Stimulated activated CD4-positive, alpha-beta T cell treated with anti-CD3 and anti-CD28 coated beads, Interleukin-4, amount 100 ng/mL, for 48 hours (primary cell): ENCODE measurements at regions not wholly inside any gene's neighbourhood (a gene's known extent, or its start where the extent isn't known, plus 50 kb on each side); places are given as distances from the start of the nearest gene placed in this dataset.

Source experiments
- DNase-seq, 2 donors: peaks; one replicate each; pipeline ENCODE4 v3.0.0-alpha.2; 2020; ENCODE audit warnings: low read depth in 2 of 2

DNA sequence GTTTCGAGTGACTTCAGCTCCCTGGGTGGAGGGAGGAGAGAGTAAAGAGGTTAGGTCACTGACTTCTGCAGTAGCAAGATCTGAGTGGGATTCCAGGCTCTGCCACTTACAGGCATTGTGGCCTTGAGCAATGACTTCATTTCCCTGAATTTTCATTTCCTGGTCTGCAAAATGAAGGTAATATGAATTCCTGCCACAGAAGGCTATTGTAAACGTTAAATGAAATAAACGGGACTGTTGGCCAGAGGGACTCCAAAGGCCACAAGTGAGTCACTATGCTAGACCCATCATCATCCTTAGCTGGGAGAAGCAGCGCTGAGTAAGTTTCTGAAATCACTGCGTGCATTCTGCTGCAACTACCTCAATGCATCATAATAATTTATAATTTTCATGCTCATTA lies 807.8 kb downstream of the AACS start:
- DNase-seq = no peak

DNA sequence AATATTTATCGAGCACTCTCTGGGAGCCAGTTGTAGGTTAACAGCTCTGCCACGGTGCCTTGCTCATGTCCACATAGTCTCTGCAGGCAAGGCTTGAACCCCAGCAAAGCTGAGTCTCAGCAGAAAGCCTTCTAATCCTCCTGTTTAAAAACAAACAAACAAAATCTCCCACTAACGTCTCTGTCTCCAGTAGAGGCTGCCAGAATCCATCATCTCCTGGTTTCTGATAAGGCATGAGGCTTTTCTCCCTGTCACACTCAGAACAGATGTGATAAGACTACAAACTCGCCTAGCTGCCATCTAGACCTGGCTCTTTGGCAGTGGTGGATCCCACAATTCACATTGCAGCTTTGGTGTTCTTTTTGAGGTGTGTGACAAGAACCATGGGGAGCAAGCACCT lies 813.2 kb downstream of the AACS start:
- DNase-seq = no peak

DNA sequence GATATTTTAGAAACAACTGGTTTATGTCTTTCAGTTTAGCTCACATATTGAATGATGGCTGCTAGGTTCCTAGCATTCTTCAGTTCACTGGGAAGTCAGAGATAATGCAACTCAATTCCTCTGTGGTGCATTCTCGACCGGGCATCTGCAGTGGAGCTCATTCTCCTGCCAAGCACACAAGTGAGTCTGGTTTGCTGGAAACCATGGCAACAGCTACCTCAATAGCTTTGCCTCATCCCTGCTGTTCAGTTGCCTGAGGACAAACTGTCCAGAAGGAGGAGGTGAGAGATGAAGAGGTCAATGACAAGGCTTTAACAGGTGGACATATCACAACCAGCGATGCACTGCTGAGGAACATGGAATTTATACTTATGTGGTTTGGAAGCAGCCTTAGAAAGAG lies 816.9 kb downstream of the AACS start:
- DNase-seq = no peak

DNA sequence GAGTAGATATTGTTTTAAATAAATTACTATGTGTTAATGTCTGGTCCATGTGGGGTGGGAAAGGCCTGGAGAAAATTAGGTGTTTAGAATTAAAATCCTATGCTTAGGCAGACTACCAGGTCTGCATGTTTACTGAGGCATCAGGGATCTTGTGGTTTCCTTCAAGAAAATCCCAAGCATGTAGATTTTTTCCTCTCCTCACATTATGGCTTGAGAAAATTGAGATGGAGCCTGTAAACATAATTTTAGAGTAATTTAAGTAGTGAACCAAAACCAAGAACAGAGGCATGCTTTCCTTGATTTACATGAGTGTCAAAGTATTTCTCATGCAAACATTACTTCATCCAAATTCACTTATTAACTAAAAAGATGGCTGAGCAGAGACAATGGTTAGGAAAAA lies 823.7 kb downstream of the AACS start:
- no peak for DNase-seq

DNA sequence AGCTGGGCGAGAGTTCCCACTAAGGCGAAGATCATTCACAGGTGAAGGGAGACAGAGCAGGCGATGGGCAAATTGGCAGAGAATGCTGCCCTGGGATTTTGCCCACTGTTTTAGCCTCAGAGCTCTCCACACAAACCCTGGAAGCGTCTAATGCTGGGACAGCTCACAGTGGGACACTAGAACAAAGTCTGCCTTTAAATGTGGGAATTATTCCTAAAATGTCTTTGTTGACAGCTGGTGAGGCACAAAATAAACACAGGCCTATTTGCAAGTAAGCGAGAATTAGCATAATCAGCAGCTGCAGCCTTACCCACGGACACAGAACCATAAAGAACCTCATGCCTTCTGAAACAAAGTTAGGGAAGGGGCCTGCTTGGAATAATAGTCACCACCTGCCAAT lies 824.5 kb downstream of the AACS start:
- no peak for DNase-seq

DNA sequence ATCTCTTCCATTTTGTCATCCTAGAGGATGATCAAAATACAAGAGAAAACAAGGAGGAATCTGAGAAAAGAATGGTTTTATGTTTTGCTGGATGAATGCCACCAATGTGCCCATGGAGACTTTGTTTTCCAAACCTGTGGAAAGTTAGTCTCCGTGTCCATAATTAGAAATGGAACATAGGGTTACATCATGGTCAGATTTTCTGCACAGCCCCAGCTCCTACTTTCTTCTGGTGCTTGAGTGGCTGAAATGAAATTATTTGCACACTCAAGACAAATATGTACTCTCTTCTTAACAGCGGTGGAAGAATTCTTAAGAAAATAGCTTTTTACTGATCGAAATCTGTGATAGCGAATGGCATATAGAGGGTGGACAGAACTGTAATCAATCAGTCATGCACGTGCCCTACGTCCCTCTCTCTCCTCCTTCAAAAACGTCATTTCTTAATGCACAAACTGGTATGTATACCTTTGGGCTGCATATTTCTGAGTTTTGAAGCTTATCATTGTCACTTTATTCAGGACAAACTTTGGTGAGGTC lies 825.2 kb downstream of the AACS start:
- no peak for DNase-seq

DNA sequence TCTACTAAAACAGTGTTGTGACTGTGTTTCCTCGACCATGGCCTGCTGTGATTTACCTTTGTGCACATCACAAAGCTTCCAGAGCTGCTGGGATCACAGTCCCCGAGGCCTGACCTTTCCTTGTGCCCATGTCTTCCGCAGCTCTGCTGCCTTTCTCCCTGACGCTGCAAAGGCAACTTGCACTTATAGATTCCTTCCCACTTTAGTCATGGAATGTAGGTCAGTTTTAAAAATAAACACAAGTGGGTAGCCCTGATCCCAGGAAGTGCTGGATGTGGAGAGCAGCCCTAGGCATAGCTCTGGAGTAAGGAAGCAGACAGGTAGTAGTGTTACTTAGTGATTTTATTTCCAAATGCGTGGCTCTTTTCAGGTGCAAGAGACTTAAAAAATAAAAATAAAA lies 825.7 kb downstream of the AACS start:
- no peak for DNase-seq

DNA sequence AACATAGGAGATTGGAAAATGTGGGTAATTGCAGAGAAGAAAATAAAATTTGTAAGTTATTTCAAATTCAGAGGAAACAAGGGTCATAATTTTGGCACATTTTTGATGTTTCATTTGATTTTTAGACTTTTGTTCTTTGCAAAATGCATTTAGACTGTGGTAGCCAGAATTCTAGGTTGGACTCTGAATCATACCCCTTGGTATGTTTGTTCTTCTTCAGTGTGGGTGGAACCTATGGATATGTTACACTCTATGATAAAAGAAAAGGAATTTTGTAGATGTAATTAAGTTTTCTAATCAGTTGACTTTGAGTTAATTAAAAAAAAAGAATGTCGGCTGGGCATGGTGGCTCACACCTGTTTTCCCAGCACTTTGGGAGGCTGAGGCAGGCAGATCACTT lies 827.0 kb downstream of the AACS start:
- no peak for DNase-seq

DNA sequence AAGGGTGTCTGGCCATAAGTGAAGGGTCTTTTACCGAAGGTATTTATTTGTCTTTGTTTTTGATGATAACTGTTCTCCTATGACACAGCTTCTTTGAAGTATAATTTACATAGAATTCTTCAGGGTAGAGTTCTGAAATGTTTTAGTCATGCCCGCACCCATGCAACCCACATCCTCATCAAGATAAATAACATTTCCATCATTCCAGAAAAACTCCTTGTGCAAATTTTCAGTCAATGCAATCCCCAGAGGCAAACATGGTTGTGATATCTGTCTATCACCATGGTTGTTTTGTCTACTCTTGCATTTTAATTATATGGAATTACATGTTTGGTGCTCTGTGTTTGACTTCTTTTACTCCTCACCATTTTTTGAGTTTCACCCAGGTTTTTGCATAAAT lies 837.8 kb downstream of the AACS start:
- no peak for DNase-seq

DNA sequence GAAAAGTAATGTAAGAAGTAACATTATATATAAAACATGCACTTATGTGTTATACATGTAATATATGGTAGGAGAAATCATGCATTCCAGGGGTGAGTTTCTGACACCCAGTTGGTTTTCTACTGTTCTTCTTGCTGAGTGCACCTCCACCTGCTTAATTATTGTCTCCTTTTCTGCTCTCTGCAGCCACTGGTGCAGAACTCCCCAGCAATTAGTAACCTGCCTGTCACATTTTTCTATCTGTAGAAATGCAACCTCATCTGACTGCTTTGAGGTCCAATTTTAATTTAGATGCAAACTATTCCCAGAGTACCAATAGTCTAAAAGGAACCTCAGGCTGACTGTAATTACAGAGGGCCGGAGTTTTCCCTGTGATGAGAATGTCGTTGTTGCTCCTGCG lies 842.1 kb downstream of the AACS start:
- DNase-seq = no peak

DNA sequence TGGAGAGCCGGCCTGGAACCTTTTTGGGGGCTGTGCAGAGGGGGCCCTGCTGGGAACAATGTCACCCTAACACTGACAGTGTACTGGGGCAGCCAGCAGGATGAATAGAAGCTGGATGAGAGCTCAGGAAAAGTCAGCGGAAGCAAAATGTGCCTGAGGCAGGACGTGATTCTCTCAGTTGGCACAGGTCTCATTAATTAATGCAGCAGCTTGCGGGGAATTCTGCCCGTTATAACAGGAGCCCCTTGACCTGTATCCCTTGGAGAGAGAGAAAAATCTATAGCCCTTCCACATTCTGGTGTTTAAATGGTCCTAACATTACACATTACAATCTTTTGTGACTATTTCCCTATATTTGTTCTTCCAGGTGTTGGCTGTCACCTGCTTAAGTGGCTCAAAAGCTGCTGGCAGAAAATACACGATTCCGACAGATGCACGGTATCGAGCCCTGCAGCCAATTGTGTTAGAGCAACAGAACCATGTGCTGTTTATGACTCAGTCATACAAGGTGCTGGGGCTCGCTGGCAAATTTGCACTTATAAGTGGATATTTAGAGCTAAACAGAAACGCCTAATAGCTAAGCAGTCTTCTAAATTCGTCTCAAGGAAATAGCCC lies 854.7 kb downstream of the AACS start:
- no peak for DNase-seq

DNA sequence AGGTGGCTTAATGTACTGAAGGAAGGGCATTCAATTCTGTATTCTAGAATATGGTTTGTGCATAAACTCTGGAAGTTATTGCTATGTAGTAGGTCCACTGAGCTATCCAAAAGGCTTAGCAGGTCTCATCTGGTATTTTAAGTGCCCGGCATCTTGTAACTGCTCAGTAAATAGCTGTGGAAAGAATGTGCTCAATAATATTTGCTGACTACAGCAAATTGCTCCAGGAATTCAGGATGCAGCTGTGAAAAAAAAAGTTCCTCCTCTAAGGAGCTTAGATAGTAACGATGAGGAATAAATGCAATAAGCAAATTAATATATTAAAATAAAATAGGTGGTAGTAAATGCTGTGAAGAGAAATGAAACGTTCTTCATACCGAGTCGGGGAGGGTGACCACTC lies 857.1 kb downstream of the AACS start:
- no peak for DNase-seq

DNA sequence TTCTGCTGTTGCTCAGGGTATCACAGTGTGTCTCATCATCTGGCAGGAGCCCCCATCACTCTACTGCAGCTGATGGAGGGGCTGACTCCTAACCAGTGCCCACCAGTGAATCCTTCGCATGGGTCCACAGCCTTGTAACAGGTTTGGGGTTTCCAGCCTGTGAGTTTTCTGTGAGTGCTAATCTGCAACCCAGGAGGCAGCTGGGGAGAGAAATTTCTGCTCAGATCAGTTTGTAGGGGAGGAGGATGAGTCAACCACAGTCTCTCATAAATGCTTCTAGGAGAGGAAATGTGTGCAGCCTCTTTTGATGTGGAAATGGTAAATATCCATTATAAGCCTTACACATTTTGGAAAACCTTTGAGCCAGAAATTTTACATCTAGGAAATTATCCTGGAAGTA lies 871.3 kb downstream of the AACS start:
- DNase-seq = no peak

DNA sequence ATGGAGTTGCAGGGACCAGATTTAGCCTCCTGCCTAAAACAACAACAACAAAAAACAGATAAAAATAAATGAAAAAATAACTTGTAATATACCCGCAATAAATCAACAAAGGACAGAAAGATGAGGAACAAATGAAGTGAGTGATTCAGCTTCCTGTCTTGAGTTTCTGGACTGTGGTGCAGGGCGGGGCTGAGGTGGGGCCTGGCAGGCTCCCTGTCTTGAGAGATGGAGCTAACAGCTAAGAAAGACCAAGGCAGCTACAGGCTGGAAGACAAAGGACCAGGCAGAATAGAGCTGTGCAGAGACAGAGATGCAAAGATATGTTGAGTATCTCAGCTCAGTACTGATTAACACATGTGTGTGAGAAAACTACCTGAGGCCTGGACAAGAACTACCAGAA lies 879.2 kb downstream of the AACS start:
- no peak for DNase-seq

DNA sequence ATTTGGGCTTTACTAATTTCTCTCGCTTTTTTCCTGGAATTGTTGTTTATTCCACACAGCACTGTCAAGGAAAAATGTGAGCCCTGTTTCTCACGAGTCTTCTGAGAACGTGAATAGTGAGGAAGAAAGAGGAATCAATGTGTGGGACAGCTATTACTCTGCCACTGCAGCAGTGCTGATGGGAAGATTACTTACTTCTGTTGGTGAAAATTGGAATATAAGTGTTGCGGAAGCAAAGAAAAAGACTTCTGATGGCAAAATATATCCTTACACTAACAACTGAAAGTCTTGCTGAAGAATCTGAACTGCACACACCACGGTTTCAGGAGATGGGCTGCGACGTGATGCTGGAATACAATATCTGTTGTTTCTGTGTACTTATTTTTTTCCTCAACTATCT lies 884.2 kb downstream of the AACS start:
- DNase-seq = no peak

DNA sequence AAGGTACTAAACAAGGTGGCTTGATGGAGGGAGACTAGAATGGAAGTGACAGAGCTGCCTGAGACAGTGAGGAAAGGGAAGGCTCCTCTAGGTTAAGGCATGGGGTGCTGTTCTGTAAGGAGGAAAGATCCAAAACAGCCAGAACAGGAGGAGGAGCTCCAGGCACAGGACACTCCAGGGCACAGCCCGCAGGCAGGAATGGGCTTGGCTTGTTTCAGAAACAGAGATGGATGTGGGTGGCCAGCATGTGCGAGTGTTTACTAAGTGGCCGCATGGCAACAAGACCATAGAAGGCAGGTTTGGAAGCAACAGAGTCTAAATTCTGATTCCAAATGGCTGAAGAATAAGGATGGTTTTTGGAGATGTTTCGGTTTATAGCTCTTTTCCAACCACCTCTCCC lies 889.1 kb downstream of the AACS start:
- no peak for DNase-seq

DNA sequence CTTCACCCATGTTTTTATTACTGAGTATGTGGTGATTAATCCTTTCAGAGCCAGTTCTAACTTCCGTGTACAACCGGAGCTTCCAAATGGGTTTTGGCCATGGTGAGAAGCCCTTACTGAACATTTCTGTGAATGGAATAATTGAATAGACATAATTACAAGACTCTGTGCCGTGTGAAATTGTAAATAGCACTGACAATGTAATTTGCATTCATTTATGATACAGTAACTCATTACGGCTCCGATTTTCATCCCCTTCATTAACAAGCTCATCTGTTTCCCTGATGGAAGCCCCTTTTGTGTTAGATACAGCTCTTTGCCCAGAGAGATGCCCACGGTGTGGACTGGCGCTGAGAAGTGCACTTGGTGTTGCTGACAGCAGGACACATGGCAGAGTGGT lies 891.0 kb downstream of the AACS start:
- DNase-seq = no peak

DNA sequence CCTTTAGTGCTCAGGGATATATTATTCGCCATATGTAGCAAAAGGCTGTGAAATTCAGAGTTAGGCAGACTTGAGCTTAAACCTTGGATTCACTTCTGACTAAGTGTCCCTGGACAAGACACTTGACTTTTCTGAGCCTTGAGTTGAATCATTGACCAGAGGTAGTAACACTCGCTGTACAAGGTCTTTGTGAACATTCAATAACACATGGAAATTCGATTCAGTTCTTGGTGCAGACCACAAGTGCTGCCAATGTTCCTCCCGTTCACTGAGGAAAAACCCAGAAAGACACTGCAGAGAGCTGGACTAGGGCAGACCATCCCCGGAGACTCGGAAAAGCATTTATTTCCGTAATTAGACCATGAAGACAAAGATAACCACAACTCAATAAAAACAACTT lies 901.4 kb downstream of the AACS start:
- DNase-seq = no peak

DNA sequence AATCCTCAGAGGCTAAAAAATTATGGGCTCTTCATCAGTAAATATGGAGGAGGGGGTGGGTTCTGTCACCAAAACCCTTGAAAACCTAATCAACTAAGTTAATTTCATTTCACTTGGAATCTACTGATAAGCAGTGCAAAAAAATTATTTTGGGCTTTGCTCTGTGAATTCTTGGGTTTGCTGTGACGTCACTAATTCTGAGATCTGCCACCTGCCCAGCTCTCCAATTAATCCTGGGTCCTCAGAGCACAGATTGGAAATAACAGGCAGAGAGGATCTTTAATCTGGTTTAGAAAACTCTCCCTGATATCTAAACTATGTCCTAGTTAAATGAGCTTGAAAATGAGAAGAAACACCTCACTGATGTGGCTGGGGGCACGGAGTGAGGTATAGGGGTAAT lies 903.2 kb downstream of the AACS start:
- DNase-seq = no peak

DNA sequence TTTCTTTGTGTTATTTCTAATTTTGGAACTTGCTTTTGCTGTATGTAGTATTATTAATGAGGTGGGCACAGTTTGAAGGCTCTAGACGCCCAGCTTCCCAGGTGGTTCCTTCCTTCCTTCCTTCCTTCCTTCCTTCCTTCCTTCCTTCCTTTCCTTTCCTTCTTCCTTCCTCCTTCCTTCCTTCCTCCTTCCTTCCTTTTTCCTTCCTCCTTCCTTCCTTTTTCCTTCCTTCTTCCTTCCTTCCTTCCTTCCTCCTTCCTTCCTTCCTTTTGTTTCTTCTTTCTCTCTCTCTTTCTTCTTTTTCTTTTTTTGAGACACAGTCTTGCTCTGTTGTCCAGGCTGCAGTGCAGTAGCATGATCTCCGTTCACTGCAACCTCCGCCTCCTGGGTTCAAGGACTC lies 906.7 kb downstream of the AACS start:
- DNase-seq = no peak

DNA sequence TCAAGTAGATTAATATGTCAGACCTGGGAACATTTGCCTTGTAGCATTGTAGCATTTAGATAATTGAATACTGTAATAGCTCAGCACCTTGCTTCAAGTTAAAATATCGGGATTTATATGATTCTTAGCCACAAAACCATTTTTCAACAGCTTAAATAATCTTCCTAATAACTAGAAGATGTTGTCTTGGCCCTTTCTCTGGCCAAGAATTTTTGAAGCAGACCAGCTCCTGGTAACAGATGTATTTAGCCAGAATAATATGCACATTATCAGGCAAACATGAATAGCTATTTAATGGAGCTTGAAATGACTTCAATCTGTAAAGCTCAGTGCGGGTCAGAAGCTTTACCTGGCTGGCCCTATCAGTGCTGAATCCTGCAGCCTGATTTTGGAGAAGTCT lies 913.1 kb downstream of the AACS start:
- DNase-seq = no peak

DNA sequence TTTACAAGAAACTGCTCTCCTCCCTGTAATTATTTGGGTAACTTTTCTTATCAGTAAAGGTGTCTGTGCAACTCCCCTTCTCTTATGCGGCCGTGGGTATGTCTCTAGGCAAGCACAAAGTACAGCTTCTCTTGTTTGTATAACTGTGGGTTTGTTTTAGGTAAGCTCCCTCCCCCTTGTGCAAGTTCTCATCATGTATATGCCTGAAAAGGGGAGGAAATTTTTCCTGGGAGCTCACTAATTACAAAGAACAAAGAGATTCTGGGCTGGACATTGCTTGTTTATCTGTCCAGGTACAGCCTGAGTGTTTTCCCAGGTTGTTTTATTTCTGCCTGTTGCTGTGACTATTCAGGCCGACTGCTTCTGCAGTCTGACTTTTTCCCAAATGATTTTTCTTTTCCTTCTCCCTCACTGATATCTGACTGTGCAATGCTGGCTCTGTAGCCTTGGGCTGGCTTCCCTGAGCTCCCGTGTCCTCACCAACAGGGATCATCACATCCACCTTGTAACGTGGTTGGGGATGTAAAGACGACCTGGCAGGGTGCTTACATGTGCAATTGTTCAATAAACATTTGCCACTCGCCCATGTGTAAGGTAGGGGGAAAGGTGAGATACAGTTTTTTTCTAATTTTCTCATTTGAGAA lies 916.5 kb downstream of the AACS start:
- no peak for DNase-seq

DNA sequence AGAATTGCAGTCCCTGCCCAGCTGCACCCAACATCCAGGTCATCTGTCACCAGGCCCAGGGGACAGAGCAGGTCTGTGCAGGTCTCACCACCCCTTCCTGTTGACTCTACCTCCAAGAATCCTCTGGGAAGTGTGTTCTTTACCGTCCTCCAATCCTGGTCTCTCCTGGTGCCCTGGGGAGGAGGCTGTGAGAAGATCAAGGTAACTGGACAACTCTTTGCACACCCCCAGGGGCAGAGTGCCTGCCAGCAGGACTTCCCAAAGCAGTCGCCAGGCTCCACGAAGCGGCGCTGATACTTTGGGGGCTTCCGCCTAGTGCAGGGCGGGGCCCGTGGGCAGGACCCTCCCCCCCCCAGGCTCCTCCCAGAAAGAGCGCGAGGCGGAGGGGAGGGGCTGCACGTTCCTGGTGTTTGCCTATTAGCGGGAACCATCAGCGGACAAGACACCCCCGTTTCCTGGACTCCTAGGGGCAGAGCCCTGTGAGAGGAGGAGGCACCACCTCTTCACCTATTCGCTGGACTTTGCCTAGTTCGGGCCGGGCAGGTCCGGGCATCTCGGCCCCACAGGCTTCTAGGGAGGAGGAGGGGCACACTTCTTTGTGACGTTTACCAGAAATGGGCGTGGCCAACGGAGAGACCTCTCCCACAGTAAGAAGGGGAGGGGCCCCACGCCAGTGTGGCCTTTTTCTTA lies 918.0 kb downstream of the AACS start:
- DNase-seq = no peak
